H9 (cell line): ENCODE measurements at regions not wholly inside any gene's neighbourhood (a gene's known extent, or its start where the extent isn't known, plus 50 kb on each side); places are given as distances from the start of the nearest gene placed in this dataset.

ENCODE experiments used
- DNase-seq: peaks from one replicate; pipeline ENCODE4 v3.0.0-alpha.2; 2017
- H2AFZ ChIP-seq: one replicate; pipeline ENCODE4 v1.6.1; 2013; ENCODE audit warnings: mild to moderate bottlenecking, low read length, control low read depth, moderate library complexity
- H2AK5ac ChIP-seq: 2 replicates; pipeline ENCODE4 v1.6.1; 2013; ENCODE audit warnings: low read length, control low read depth, mixed read lengths; ENCODE audit not compliant: insufficient read length
- H2BK120ac ChIP-seq: one replicate; pipeline ENCODE4 v1.6.1; 2013; ENCODE audit warnings: low read depth, mild to moderate bottlenecking, low read length, control low read depth, inconsistent platforms; ENCODE audit not compliant: poor library complexity, severe bottlenecking
- H2BK12ac ChIP-seq: 2 replicates; pipeline ENCODE4 v1.6.1; 2013; ENCODE audit warnings: low read length, control low read depth, mixed read lengths, low read depth; ENCODE audit not compliant: insufficient read length
- H2BK15ac ChIP-seq: 2 replicates; pipeline ENCODE4 v1.6.1; 2013; ENCODE audit warnings: low read depth, low read length, control low read depth
- H2BK20ac ChIP-seq: one replicate; pipeline ENCODE4 v1.6.1; 2013; ENCODE audit warnings: low read depth, mild to moderate bottlenecking, low read length, control low read depth, inconsistent platforms; ENCODE audit not compliant: poor library complexity, severe bottlenecking
- H2BK5ac ChIP-seq: 2 replicates; pipeline ENCODE4 v1.6.1; 2013; ENCODE audit warnings: low read length, control low read depth, mixed read lengths; ENCODE audit not compliant: insufficient read length
- H3K14ac ChIP-seq: 2 replicates; pipeline ENCODE4 v1.6.1; 2013; ENCODE audit warnings: low read length, control low read depth; ENCODE audit not compliant: insufficient read depth
- H3K18ac ChIP-seq: 2 replicates; pipeline ENCODE4 v1.6.1; 2013; ENCODE audit warnings: low read depth, mild to moderate bottlenecking, mixed read lengths, low read length, control low read depth; ENCODE audit not compliant: insufficient read length
- H3K23ac ChIP-seq: 2 replicates; pipeline ENCODE4 v1.6.1; 2013; ENCODE audit warnings: low read length, control low read depth, mixed read lengths, low read depth; ENCODE audit not compliant: insufficient read length
- H3K23me2 ChIP-seq: 2 replicates; pipeline ENCODE4 v1.6.1; 2013; ENCODE audit warnings: low read depth, mild to moderate bottlenecking, mixed read lengths, low read length, control low read depth; ENCODE audit not compliant: insufficient read length, poor library complexity, severe bottlenecking
- H3K27ac ChIP-seq: 2 replicates; pipeline ENCODE4 v1.5.1; 2013; ENCODE audit warnings: low read length, control low read depth, mixed read lengths, low read depth; ENCODE audit not compliant: insufficient read length
- H3K27me3 ChIP-seq: 2 replicates; pipeline ENCODE4 v1.6.1; 2013; ENCODE audit warnings: low read length, control low read depth, inconsistent platforms; ENCODE audit not compliant: insufficient read depth
- H3K4ac ChIP-seq: 2 replicates; pipeline ENCODE4 v1.6.1; 2013; ENCODE audit warnings: low read depth, mild to moderate bottlenecking, control low read depth, inconsistent platforms, low read length, moderate library complexity
- H3K4me1 ChIP-seq: 2 replicates; pipeline ENCODE4 v1.6.1; 2013; ENCODE audit warnings: low read length, control low read depth, inconsistent platforms; ENCODE audit not compliant: insufficient read depth
- H3K4me2 ChIP-seq: 2 replicates; pipeline ENCODE4 v1.6.1; 2013; ENCODE audit warnings: low read length, control low read depth, mixed read lengths; ENCODE audit not compliant: insufficient read length, insufficient read depth
- H3K56ac ChIP-seq: 2 replicates; pipeline ENCODE4 v1.6.1; 2013; ENCODE audit warnings: low read depth, mild to moderate bottlenecking, mixed read lengths, low read length, control low read depth; ENCODE audit not compliant: insufficient read length
- H3K79me1 ChIP-seq: 2 replicates; pipeline ENCODE4 v1.6.1; 2013; ENCODE audit warnings: low read depth, mild to moderate bottlenecking, moderate library complexity, low read length, control low read depth, inconsistent platforms; ENCODE audit not compliant: insufficient read depth, poor library complexity, severe bottlenecking
- H3K79me2 ChIP-seq: 2 replicates; pipeline ENCODE4 v1.6.1; 2013; ENCODE audit warnings: low read length, control low read depth, inconsistent platforms; ENCODE audit not compliant: insufficient read depth
- H3K9ac ChIP-seq: 2 replicates; pipeline ENCODE4 v1.6.1; 2013; ENCODE audit warnings: low read length, control low read depth, mixed read lengths; ENCODE audit not compliant: insufficient read length; ENCODE audit errors: extremely low read depth
- H3K9me3 ChIP-seq: one replicate; pipeline ENCODE4 v1.6.1; 2013; ENCODE audit warnings: low read depth, low read length, inconsistent platforms; ENCODE audit not compliant: control insufficient read depth
- H3T11ph ChIP-seq: one replicate; pipeline ENCODE4 v1.6.1; 2013; ENCODE audit warnings: mild to moderate bottlenecking, low read length, control low read depth, inconsistent platforms
- H4K20me1 ChIP-seq: one replicate; pipeline ENCODE4 v1.6.1; 2013; ENCODE audit not compliant: control insufficient read depth, insufficient read length, insufficient read depth
- H4K5ac ChIP-seq: 2 replicates; pipeline ENCODE4 v1.6.1; 2013; ENCODE audit warnings: low read depth, mild to moderate bottlenecking, mixed read lengths, low read length, control low read depth; ENCODE audit not compliant: insufficient read length
- H4K8ac ChIP-seq: replicated peaks from 2 replicates; pipeline ENCODE4 v1.6.1; 2013; ENCODE audit warnings: low read length, control low read depth, mixed read lengths, low read depth; ENCODE audit not compliant: insufficient read length
- H4K91ac ChIP-seq: 2 replicates; pipeline ENCODE4 v1.6.1; 2013; ENCODE audit warnings: low read depth, mild to moderate bottlenecking, moderate library complexity, mixed read lengths, low read length, control low read depth; ENCODE audit not compliant: insufficient read length
- H3K27ac Mint-ChIP-seq, 3 experiments: 2 replicates in 2 of 3; 3 replicates in 1 of 3; pipeline ENCODE4 v1.8.0; 2020 to 2021; ENCODE audit warnings: mixed read lengths in 3 of 3, mild to moderate bottlenecking in 1 of 3, moderate library complexity in 1 of 3
- H3K27me3 Mint-ChIP-seq: 2 replicates; pipeline ENCODE4 v1.8.0; 2021; ENCODE audit warnings: low read depth, mild to moderate bottlenecking, moderate library complexity, mixed read lengths
- H3K36me3 Mint-ChIP-seq, 3 experiments: 2 replicates in 2 of 3; 3 replicates in 1 of 3; pipeline ENCODE4 v1.8.0; 2020 to 2021; ENCODE audit warnings: low read depth in 3 of 3, mixed read lengths in 3 of 3; ENCODE audit not compliant: insufficient read depth in 1 of 3
- H3K4me1 Mint-ChIP-seq, 2 experiments: 2 replicates each; pipeline ENCODE4 v1.8.0; 2020; ENCODE audit warnings: mixed read lengths in 2 of 2
- H3K4me3 Mint-ChIP-seq, 2 experiments: 2 replicates in 1 of 2; 3 replicates in 1 of 2; pipeline ENCODE4 v1.8.0; 2020 to 2021; ENCODE audit warnings: mild to moderate bottlenecking in 2 of 2, mixed read lengths in 2 of 2, moderate library complexity in 1 of 2
- H3K9me3 Mint-ChIP-seq, 2 experiments: 2 replicates in 1 of 2; 3 replicates in 1 of 2; pipeline ENCODE4 v1.8.0; 2020; ENCODE audit warnings: mild to moderate bottlenecking in 2 of 2, mixed read lengths in 2 of 2, moderate library complexity in 1 of 2
- CTCF ChIP-seq: fragments of 200-600 bp; sonication (generic); conservative IDR thresholded peaks from 3 replicates; pipeline ENCODE4 v1.8.0; 2021; ENCODE audit warnings: antibody characterized with exemption, mild to moderate bottlenecking
- WGBS: extraction: QIAGEN DNeasy Blood & Tissue Kit; methylation state at CpG from one replicate; pipeline ENCODE4 v1.1.7; 2013; ENCODE audit warnings: missing lambda C conversion rate, low lambda C conversion rate, mixed read lengths; ENCODE audit not compliant: insufficient read length; ENCODE audit errors: extremely low coverage; 5-methylcytosine and 5-hydroxymethylcytosine counted together

GRCh38 chr1:81126989-81127581 is 673.6 kb upstream of the ADGRL2 start:
- no peaks in the 10 kb centered on the region for H3K79me1 ChIP-seq
- H2BK15ac ChIP-seq, result no peak overlapping the region
- no peak overlapping the region for H3K9ac ChIP-seq
- H4K91ac ChIP-seq, result no peak overlapping the region
- H3K14ac ChIP-seq, result no peak overlapping the region
- H3K4ac ChIP-seq, result no peak overlapping the region
- no peak overlapping the region for H4K5ac ChIP-seq
- H4K8ac ChIP-seq, result no peak overlapping the region
- Mint-ChIP-seq H3K4me3 (no peak overlapping the region), H3K27me3 (no peaks in the 10 kb centered on the region), H3K9me3 (0 out of 5 replicates have a peak, but pooled peaks cover 4 to 5% of the 10 kb centered on the region in 2 experiments), H3K36me3 (peaks cover 0 to 6% (median 0%) of the 10 kb centered on the region in 3 experiments; a peak in 2 of 7 replicates), H3K27ac (no peak overlapping the region), H3K4me1 (peaks cover 8 to 10% of the 10 kb centered on the region in 2 experiments)
- no peaks in the 10 kb centered on the region for H3K23me2 ChIP-seq
- H4K20me1 ChIP-seq, result no peaks in the 10 kb centered on the region
- H3K9me3 ChIP-seq, result no peaks in the 10 kb centered on the region
- TF ChIP-seq CTCF, result no peak
- H2BK20ac ChIP-seq, result no peak overlapping the region
- H2BK120ac ChIP-seq, result no peak overlapping the region
- H3K4me1 ChIP-seq, result no peaks in the 10 kb centered on the region
- H3K23ac ChIP-seq, result no peak overlapping the region
- H2AK5ac ChIP-seq, result no peak overlapping the region
- H2BK5ac ChIP-seq, result no peak overlapping the region
- H3T11ph ChIP-seq, result no peak overlapping the region
- no peak for DNase-seq
- no peak overlapping the region for H3K18ac ChIP-seq
- no peak overlapping the region for H3K27ac ChIP-seq
- H3K56ac ChIP-seq, result no peak overlapping the region
- no CpG with 5 or more reads among the region's 3 CpGs for WGBS
- no peak overlapping the region for H2AFZ ChIP-seq
- no peaks in the 10 kb centered on the region for H3K27me3 ChIP-seq
- no peak overlapping the region for H3K4me2 ChIP-seq
- H3K79me2 ChIP-seq, result no peaks in the 10 kb centered on the region
- no peak overlapping the region for H2BK12ac ChIP-seq
